ENCODE measurements at regions not wholly inside any gene's neighbourhood (a gene's known extent, or its start where the extent isn't known, plus 50 kb on each side); places are given as distances from the start of the nearest gene placed in this dataset.

- TF ChIP-seq CTCF (IDR thresholded peaks at IDR 0.05; ENCODE audit: low read depth, low read length, missing input control) (no peak), REST (IDR thresholded peaks at IDR 0.05) (no peak), SP1 (IDR thresholded peaks at IDR 0.05) (no peak)
Observed at GRCh38 chr5:53339962-53340540, 140.4 kb upstream of the FST start.

Data from liver (tissue), 3 donors.